ENCODE measurements at regions not wholly inside any gene's neighbourhood (a gene's known extent, or its start where the extent isn't known, plus 50 kb on each side); places are given as distances from the start of the nearest gene placed in this dataset.
"Not testable (repeated sequence)": the region's sequence is repeated elsewhere in the genome, so short reads cannot be mapped to it uniquely, and the experiment has no call there.

DNA sequence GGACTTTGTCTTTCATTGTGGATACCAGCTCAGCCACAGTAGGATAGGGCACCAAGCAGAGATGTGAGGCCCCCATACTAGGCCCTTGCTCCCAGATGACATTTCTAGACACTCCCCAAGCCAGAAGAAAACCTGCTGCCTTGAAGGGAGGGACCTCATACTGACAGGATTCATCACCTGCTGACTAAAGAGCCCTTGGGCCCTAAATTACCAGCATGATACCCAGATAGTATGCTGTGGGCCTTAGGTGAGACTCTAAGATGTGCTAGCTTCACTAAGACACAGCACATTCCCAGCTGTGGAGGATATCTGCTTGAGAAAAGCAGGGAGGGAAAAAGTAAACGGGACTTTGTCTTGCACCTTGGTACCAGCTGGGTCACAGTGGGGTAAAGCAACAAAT lies 324.0 kb downstream of the TBL1XR1 start:
- no peak for FAIRE-seq
- no peak for DNase-seq (ENCODE audit: low spot score)

DNA sequence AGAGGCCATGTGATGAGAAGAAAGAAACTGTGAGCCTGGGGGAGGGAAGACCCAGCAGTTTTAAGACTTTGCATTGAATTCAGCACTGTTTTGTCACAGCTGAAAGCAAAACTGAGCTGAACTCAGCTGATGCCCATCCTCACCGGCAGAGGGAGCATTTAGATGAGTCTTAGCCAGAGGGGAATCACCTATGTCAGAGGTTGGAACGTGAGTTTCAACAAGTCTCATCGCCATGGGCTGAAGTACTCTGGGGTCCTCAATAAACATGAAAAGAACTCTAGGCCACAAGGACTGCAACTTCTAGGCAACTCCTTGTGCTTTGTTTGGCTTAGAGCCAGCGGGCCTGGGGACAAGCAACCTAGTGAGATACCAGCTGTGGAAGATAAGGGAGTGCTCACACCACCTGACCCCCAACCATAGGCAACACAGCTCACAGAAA lies 324.5 kb downstream of the TBL1XR1 start:
- DNase-seq (ENCODE audit: low spot score) (peak; percentile 17), FAIRE-seq (no peak)

DNA sequence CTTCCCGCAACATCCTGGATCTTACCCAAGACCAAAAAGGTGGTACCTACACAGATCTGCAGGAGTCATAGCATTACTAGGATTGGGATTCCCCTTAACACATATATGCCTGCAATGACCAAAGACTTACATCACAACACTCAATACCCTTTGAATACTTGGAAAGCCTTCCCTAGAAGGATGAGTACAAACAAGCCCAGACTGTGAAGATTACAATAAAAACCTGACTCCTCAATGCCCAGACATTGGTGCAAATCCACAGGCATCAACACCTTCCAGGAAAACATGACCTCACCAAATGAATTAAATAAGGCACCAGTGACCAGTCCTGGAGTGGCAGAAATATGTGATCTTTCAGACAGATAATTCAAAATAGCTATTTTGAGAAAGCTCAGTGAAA lies 326.8 kb downstream of the TBL1XR1 start:
- FAIRE-seq: no peak
- DNase-seq (ENCODE audit: low spot score): no peak

DNA sequence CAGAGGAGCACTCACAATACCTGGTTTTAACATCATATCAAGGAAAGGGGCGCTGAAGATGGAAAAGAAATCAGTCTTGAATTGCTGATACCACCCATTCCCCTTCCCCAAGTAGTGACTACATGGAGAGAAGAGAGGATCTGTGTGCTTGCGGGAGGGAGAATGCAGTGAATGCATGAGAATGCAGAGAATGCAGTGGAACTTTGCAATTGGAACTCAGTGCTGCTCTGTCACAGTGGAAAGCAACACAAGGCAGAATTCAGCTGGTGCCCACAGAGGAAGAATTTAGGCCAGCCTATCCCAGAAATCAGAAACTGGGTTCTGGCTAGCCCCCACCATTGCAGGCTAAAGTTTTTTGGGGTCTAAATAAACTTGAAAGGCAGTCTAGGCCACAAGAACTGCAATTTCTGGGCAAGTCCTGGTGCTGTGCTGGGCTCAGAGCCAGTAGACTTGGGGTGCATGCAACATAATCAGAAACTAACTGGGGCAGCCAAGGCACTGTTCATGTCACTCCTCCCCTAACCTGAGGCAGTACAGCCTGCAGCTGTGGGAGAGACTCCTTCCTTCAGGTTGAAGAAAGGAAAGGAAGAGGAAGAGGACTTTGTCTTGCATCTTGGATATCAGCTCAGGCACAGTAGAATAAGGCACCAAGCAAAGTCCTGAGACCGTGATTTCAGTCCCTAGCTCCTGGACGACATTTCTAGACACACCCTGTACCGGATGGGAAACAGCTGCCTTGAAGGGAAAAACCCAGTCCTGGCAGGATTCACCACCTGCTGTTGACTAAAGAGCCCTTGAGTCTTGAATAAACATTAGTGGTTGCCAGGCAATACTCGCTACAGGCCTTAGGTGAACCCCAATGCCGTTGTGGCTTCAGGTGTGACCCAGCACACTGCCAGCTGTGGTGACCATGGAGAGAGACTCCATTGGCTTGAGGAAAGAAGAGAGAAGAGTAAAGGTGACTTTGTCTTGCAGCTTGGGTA lies 329.3 kb downstream of the TBL1XR1 start:
- DNase-seq (ENCODE audit: low spot score) (no peak), FAIRE-seq (no peak)

DNA sequence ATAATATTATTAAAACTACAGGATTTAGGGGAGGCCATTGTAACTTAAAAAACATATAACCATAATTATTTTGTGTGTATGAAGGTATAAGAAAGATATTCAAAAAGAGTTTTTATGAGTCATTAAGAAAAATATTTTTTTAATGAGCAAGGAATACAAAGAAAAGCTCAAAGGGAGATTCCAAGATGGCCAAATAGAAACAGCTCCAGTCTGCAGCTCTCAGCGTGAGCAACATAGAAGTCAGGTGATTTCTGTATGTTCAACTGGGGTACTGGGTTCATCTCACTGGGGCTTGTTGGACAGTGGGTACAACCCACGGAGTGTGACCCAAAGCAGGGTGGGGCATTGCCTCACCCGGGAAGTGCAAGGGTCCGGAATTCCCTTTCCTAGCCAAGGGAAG lies 336.1 kb downstream of the TBL1XR1 start:
- FAIRE-seq (no peak), DNase-seq (ENCODE audit: low spot score) (no peak)

DNA sequence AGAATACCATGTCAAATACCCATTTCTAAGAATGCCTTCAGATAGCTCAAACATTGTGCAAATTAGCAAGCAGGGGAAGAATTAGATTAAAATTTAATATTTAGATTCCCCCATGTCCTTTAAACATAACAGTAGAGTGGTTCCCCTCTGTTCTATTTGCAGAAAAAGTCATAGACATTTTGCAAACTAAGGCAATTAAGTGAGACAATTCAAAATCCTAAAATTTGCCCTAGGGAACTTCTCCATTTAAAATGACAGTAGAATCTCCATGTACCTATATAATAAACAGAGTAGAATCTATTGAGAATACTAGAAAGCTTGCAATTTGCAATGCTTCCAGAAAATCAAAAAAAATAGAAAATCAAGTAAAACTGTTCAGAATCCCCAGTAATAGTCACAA lies 340.6 kb downstream of the TBL1XR1 start:
- FAIRE-seq: no peak
- no peak for DNase-seq (ENCODE audit: low spot score)

DNA sequence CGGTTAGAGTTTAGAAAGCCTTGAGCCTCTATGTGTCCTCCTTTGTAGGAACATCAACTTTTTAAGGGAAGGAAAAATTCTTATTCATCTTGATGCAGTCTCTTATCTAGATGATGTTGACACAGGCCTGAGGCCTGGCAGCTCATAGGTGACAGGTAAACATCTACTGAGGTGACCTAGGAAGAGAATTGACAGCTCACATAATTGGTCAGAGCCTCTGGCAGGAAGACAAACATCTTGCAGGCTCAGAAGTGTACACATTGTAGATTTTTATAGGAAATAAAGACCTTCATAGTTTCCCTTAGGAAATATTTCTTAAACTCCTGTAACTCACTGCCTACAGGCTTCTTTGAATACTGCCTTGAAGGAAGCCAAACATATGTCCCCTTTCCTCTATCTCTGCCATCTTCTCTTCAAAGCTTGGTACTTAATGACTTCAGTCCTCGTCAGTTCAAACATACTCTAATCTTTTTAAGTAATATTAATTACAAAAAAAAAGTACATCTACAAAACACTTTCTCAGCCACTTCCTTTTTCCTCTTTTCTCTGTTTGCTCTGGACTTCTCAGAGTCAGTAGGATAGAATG lies 341.3 kb downstream of the TBL1XR1 start:
- no peak for FAIRE-seq

DNA sequence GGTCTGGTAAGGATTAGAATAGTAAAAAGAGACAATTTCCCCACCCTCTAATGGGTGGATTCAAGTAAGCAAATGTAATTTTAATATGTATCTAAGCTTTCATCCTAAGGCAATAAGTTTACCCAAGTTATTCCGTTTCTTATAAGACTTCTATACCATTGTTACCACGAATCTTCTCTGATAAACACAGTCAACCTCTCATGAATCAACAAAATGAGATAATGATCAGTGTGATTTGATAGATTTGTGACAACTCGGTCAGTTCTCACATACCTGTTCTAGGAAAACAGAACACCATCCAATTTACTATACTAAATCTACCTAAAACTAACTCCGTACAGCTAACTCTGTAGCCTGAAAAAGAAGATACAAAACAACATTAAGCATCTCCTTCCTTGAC lies 342.1 kb downstream of the TBL1XR1 start:
- FAIRE-seq (no peak), DNase-seq (ENCODE audit: low spot score) (no peak)

More for the DNA sequence above, 341.3 kb downstream of the TBL1XR1 start:
- DNase-seq (ENCODE audit: low spot score): no peak

DNA sequence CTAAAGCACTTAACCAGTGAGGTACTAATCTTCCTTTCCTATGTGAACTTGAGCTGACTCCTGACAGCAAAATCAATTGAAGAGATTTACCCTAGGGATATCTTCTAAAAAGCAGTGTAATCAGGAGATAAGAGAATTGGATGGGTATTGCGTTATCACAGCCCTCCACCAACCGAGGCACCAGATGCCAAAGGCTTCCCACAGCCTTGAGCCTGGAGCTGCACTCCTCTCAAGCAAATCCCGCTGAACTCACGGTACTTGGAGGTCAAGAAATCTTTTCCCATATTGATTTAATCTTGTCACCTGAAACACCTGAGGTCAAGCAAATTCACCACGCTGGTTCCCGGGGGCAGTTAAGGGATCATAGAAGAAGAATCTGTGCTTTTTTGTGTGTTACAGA lies 346.8 kb downstream of the TBL1XR1 start:
- FAIRE-seq (no peak), DNase-seq (ENCODE audit: low spot score) (no peak)

DNA sequence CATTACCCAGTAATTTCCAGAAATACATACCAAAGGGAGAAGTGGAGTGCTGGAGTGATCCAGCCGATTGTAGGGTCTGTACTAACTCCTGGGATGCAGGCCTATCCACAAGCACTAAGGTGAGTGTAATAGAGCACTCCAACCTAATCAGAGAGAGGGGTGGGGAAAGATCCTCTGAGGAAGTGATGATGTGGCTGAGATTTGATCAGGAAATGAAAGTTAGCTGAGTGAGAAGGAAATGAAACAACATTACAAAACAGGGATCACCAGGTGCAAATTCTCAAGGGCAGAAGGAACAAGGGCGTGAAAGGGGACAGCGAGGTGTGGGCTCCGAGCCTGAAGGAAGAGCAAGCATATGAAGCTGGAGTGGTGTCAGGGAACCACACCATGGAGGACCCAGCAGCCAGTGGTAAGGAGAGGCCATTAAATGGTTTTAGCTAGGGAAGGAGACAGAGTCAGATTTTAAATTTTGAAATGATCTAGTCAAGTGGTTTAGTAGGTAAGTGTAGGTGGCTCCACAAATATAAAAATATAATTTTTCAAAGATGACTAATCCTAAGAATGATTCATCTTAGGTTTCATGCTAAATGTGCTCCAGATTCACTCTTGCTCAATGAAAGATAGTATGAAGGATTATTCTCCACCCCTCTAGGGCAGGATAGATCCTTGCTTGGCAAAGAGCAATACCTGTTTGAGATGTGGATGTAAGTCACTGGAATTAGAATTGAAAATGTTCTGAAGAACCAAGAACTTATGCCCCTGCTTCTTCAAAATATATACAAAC lies 348.7 kb downstream of the TBL1XR1 start:
- peak; percentile 6 for DNase-seq (ENCODE audit: low spot score)
- no peak for FAIRE-seq

DNA sequence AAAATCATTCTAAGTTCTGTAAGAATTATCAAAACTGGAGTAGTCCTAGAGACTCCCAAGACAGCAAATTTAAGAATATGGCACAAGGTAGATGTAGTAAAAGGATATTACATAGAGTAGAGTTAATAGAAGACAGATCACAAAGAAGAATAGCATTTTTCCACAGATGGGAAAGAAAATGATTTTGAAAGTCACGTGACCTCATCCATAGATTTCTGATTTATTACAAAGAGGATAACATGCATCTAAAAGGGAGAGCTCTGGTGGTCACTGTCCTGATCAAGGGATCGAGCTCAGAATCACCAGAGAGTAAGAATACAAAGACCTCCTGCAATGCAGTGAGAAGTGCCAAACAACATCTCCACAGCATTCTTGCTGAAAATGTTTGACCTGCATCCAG lies 354.4 kb downstream of the TBL1XR1 start:
- FAIRE-seq (no peak), DNase-seq (ENCODE audit: low spot score) (no peak)

DNA sequence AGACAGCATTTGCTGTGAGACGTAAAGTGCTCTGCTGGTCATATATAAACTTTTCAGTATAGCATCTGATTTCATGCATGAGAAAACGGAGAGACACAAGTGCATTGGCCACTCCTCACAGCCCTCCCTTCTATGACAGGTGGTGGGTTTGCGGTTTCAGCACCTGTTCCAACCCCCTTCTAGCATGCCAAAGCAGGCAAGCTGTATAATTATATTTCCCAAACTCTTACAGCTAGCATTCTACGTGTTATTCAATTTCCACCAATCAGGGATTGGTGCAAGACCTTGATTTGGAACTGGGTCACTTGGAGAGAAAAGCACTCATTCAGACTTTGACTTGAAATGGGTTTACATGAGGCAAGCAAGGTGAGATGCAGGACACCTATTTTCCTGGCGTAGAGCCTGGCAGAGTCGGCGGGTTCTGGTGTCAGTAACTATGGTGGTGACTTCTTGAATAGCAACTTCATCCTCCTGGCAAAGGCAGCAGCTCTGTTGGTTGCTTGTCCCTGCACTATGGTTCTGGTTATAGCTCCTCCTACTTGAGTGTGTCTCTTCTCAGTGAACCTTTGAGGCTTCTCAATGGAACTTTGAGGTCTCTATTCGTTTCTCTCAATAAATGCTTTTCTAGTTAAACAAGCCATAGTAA lies 356.5 kb downstream of the TBL1XR1 start:
- DNase-seq (ENCODE audit: low spot score) (no peak), FAIRE-seq (no peak)

DNA sequence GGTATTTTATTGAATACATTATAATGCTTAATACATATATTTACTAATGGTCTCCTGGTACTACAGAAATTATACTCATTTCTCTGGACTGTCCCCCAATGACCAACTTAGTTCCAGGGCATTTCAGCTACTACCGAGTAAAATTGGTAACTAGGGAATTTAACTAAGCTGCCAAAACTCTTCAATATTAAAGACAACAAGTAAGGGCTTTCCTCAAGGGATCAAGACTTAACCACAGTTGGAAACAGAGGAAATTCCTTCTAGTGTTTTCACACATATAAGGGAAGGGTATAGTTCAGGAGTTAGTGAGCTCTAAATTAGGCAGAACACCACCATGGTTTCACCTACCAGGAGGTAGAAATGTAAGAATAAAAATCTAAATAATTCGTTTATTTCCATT lies 357.4 kb downstream of the TBL1XR1 start:
- FAIRE-seq: no peak

DNA sequence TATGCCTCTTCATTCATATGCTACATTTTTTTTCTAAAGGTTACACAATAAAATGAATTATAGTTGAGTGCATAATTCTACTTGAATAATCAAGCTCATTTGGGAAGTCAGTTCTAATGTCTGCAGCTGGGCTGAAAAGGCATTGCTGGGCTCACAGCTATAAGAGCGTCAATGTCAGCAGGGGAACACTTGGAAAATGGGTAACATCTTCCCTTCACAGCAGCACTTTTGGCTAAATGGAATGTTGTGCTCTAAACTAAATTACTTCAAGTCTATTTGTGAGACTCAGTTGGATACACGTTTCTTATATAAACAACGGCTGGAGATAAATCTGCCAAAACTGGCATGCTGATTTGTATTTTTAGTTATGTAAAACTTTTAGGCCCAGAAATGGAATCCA lies 357.8 kb downstream of the TBL1XR1 start:
- no peak for DNase-seq (ENCODE audit: low spot score)
- FAIRE-seq: no peak

More for the DNA sequence above, 357.4 kb downstream of the TBL1XR1 start:
- DNase-seq (ENCODE audit: low spot score): no peak

DNA sequence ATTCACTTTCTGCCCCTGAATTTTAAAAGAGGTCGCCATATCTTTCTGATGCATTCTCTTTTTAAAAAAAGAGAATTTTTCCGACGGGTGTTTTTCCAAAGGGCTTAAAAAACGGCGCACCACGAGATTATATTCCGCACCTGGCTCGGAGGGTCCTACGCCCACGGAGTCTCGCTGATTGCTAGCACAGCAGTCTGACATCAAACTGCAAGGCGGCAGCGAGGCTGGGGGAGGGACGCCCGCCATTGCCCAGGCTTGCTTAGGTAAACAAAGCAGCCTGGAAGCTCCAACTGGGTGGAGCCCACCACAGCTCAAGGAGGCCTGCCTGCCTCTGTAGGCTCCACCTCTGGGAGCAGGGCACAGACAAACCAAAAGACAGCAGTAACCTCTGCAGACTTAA lies 370.0 kb downstream of the TBL1XR1 start:
- DNase-seq (ENCODE audit: low spot score); FAIRE-seq: not testable (repeated sequence)

DNA sequence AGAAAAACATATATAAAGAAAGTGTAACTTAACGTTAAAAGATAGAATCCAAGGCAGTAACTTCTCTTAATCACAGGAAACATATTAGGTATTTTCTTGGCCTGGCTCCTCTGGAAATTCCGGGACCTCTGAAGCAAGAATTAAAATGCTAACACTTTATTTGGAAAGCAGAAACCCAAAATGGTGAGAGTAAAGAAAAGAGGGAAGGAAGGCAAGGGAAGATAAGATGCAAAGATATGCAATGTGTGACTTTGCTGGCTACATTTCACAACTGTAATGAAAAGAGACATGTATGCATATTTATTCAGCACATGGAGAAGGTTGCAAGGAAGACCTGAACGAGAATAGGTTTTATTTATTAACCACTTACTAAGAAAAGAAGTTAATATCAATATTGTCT lies 372.5 kb downstream of the TBL1XR1 start:
- DNase-seq (ENCODE audit: low spot score) (no peak), FAIRE-seq (no peak)

DNA sequence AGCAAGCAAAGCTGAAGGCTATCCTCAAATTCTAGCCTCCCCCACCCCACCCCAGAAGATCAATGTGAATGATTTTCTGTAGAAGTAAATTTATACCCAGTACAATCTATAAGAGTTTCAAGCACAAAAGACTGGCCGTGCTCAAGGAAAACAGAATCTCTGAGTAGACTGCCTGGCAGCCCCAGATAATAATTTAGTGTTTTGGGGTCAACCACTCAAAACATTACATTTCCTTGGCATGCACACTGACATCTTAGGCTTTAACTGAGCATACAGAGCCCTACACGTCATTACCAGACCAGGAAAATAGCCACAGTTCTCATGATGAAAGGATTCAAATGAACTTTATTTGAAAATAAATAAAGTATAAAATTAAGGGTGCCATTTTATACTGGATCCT lies 376.5 kb downstream of the TBL1XR1 start:
- no peak for DNase-seq (ENCODE audit: low spot score)

DNA sequence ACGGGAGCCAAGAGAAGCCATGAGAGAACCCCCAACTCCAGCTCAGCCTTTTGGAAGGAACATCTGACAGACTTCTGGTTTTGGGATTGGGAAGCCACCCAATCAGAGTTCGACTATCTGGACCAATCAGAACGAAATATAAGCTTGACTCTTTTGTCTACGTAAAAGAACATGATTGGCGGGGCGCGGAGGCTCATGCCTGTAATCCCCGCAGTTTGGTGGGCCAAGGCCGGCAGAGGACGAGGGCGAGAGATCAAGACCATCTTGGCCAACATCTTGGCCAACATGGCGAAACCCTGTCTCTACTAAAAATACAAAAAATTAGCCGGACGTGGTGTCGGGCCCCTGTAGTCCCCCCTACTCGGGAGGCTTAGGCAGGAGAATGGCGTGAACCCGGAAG lies 380.3 kb downstream of the TBL1XR1 start:
- FAIRE-seq: no peak

More for the DNA sequence above, 376.5 kb downstream of the TBL1XR1 start:
- no peak for FAIRE-seq

DNA sequence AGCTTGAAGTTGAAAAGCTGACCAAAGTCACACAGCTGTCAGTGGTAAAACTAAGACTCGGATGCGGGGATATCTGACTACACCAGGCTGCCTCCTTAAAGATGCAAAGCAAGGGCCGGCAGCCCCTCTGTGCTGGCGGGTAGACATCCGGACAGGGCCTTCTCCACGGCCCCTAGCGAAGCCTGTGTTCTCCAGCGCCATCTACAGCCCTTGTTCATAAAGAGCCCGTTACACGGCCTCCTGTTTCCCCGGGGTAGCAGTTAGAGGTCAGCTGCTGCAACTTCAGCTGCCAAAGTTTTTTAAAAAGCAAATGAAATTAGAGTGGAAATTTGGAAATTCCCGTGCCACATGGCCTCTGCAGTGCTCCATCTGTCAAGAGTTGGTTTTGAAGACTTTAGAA lies 383.0 kb downstream of the TBL1XR1 start:
- FAIRE-seq (no peak), DNase-seq (ENCODE audit: low spot score) (peak; percentile 58)

More for the DNA sequence above, 380.3 kb downstream of the TBL1XR1 start:
- DNase-seq (ENCODE audit: low spot score): no peak

DNA sequence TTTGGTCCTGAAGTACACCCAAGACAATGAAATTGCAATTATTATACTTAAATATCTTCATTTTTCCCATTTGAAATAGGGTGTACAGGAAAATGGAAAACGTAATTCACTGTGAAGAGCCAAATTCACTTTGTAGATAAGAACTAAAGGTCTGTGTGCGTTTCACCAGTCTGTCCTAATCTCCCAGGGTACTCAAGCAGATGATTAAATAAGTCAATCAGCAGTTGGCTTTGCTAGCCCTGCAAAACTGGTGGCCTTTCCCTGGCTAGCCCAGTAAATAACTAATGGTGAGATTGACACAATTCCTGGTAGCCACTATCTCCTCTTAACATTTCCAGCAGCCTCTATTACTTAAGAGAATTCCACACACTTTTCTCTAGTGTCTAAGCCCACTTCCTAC lies 389.3 kb downstream of the TBL1XR1 start:
- FAIRE-seq (no peak), DNase-seq (ENCODE audit: low spot score) (no peak)

DNA sequence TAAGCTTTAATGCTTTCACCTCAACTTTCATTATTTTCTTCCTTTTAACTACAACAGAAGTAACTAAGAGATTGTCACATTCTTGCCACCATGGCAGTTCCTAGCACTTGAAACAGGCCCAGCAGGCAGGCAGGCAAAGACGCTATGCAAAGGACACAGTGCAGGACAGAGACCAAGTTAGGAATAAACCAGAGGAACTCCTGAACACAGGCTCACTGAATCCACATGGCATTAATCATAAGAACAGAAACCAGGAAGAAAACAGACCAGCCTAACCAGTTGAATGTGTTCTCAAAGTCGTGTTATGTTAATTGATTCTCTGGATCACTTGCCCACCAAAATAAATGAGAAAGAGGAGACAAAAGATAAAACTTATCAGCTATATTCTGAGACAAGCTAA lies 397.6 kb downstream of the TBL1XR1 start:
- FAIRE-seq (no peak), DNase-seq (ENCODE audit: low spot score) (no peak)
